PC-9 (cell line): ENCODE measurements at regions not wholly inside any gene's neighbourhood (a gene's known extent, or its start where the extent isn't known, plus 50 kb on each side); places are given as distances from the start of the nearest gene placed in this dataset.

ENCODE experiments used
- EZH2 ChIP-seq: fragments of 200-600 bp; sonication (generic); IDR thresholded peaks from 2 replicates; pipeline ENCODE4 v1.8.0; 2017; ENCODE audit warnings: antibody characterized with exemption, low read depth
- TF ChIP-seq, protein P1 (sequence below): fragments of 200-600 bp; sonication (generic); conservative IDR thresholded peaks from 2 replicates; pipeline ENCODE4 v1.6.1; 2017; ENCODE audit warnings: mixed run types, antibody characterized with exemption, mild to moderate bottlenecking, moderate library complexity

DNA sequence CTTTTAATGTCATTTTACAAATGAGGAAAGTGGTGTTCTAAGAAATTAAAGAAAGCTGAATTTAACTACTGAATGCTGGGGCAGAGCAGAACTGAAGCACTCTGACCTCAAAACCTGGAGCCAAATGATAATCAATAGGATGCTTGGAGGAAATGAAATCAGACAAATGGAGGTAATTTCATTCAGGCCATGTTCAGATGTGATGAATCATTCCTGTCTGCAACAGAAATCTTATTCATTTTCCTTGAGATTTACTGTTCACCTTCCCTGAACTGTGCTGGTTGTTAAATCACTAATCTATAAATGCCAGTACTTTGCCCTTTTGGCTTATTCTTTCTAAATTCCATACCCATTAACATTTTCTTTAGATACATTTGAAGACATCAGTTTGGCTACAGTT is 85.6 kb upstream of the SNX7 start:
- TF ChIP-seq, protein P1, sequence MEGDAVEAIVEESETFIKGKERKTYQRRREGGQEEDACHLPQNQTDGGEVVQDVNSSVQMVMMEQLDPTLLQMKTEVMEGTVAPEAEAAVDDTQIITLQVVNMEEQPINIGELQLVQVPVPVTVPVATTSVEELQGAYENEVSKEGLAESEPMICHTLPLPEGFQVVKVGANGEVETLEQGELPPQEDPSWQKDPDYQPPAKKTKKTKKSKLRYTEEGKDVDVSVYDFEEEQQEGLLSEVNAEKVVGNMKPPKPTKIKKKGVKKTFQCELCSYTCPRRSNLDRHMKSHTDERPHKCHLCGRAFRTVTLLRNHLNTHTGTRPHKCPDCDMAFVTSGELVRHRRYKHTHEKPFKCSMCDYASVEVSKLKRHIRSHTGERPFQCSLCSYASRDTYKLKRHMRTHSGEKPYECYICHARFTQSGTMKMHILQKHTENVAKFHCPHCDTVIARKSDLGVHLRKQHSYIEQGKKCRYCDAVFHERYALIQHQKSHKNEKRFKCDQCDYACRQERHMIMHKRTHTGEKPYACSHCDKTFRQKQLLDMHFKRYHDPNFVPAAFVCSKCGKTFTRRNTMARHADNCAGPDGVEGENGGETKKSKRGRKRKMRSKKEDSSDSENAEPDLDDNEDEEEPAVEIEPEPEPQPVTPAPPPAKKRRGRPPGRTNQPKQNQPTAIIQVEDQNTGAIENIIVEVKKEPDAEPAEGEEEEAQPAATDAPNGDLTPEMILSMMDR, result no peak
- TF ChIP-seq EZH2, result no peak
